ENCODE measurements at regions not wholly inside any gene's neighbourhood (a gene's known extent, or its start where the extent isn't known, plus 50 kb on each side); places are given as distances from the start of the nearest gene placed in this dataset.
"Not testable (repeated sequence)": the region's sequence is repeated elsewhere in the genome, so short reads cannot be mapped to it uniquely, and the experiment has no call there.

GRCh38 chr7:106372595-106373318, 88.0 kb upstream of the NAMPT start:
- ChIA-PET POLR2A (interaction anchor here (0.9 kb wide), 1 partner anchor 88 kb away, joined by 3 read pairs; the partner anchor contains the start of gene NAMPT), CTCF (interaction anchor here (1.4 kb wide), 1 partner anchor 33 kb away, joined by 3 read pairs; no protein-coding TSS in a partner anchor)

DNA sequence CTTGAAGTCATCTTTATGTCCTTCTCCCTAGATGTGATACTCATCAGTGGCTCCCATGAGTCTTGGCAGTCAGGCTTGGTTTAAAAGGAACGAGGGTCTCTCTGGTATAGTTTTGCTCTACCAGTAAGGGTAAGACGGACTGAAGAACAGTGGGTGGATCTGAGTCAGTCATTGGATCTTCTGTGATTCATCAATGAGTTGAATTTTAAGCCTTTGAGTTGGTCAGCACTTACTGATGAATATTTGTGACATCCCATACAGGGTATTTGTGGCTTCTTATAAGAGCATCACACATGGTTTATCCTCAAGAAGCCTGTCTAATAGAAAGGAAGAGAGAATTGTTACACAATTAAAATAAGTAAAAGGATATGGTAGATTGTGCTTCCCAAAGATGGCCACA, 87.3 kb upstream of the NAMPT start:
- ChIA-PET CTCF (no interaction called here), POLR2A (interaction anchor here (0.9 kb wide), 1 partner anchor 87 kb away, joined by 3 read pairs; the partner anchor contains the start of gene NAMPT)

GRCh38 chr7:106371629-106372028, 86.8 kb upstream of the NAMPT start:
- POLR2A ChIA-PET: no interaction called here
- CTCF ChIA-PET: no interaction called here

- POLR2A ChIA-PET: no interaction called here
- CTCF ChIA-PET: no interaction called here
Measured at GRCh38 chr7:106370542-106370941, 85.8 kb upstream of the NAMPT start.

DNA sequence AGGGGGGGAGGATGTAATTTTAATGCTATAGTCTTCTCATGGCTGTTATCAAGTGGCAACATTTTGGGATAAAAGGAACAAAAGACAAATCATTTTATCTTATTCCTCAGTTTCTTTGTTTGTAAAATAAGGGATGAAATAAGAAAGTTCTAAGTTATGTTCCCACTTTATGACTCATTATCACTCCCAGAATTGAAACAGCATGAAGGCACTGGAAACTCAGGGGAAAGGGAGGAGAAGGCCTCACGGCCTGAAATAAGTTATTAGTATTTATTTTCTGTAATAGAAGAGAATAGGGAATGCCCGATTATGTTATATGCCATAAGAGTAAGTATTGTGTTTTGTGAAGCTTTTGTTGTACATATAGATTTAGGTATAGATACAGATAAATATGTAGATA, 85.0 kb upstream of the NAMPT start:
- ChIA-PET POLR2A (no interaction called here), CTCF (interaction anchor here (1.0 kb wide), 1 partner anchor 85 kb away, joined by 3 read pairs; the partner anchor contains the start of gene NAMPT)

DNA sequence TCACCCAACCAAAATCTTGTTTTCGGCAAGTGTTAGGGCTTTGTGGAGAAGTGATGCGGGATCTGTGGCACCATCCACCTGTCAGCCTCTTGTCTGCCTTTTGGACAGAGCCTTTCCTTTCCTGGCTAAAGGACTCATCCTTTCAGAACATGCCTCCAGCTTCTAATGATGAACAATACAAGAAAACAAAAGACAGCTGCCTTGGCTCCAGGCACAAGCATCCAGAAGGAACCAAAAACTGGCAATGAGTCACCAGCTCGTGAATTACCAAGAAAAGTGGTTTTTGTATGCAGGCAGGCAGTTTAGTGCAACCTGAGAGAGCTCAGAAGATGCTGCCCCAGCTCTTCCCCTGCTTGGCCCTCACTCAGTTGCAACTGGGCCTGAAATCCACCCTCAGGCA, 84.6 kb upstream of the NAMPT start:
- CTCF ChIA-PET: interaction anchor here (1.0 kb wide), 1 partner anchor 84 kb away, joined by 3 read pairs; the partner anchor contains the start of gene NAMPT
- POLR2A ChIA-PET: no interaction called here

DNA sequence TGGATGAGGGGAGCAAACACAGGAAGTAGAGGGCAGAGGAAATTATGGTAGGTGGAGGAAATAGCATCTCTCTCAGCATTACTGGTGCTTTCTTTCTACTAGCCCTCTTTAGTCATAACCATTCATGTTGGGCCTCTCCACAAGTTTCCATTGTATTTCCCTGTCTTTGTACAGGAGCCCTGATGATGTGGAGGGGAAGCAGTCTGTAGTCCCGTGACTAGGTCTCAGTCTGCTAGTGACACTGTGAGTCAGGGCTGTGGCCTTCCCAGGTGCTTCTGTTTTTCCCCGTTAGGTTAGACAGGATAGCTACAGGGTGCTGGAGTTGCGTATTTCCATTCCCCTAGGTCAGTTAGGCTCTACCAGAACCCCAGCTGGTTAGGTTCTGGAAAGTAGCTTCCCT, 82.9 kb upstream of the NAMPT start:
- ChIA-PET POLR2A (no interaction called here), CTCF (no interaction called here)

DNA sequence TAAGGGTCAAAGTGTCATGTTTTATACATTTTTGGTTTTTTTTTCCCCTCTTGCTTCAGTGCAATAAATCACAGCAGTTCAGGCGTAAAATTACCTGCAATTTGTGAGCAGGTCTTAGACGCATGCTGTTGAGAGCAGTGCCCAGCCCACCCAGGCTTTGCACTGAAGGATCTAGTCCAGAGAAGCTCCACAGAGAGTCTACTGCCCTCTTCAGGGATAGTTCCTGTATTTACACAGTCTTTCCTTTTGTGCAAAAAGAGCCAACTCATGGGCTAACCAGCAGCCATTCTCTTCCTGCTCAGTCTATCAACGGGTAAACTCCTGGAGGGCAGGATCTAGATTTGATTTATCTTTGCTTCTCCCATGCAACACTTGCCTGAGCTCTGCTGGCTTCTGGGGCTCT, 82.2 kb upstream of the NAMPT start:
- POLR2A ChIA-PET: no interaction called here

DNA sequence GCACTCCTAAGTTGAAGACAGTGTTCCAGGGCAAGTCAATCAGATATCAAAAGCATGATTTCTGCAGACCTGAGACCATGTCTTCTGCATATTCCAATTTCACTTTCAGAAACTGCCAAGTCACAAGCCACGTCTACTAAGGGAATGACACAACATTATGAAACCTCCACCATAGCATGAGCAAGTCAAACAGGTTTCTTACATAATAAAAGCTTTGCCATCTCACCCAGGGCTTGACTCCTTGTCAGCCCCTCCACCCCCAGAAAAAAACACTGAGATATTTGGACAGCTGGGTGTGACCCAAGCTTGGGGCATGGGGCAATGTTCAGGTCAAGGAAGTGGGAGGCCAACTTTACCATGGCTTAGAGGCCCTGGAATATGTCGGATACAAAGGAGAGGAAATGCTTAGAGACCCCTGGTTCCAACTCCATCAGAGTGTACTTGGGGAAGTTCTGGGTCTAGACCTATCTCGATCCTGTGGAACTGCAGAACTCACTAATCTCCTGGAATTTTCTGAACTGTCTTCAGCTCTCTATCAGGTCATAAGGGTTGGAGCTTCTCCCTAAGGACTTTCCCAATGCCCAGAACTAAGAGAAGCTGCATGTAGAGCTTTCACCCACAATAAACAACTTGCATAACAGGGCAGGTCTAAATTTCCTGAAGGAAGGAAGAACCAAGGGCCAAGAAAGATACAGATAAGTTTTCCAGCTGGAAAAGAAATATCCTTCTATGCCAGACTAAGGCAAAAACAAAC, 80.6 kb upstream of the NAMPT start:
- CTCF ChIA-PET: no interaction called here
- POLR2A ChIA-PET: interaction anchor here (1.0 kb wide), 1 partner anchor 19 kb away, joined by 3 read pairs; no protein-coding TSS in a partner anchor

More for the DNA sequence above, 82.2 kb upstream of the NAMPT start:
- CTCF ChIA-PET: no interaction called here

GRCh38 chr7:106362507-106362906, 77.7 kb upstream of the NAMPT start:
- CTCF ChIA-PET, POLR2A ChIA-PET: not testable (repeated sequence)

GRCh38 chr7:106358103-106358663, 73.4 kb upstream of the NAMPT start:
- CTCF ChIA-PET: interaction anchor here (0.7 kb wide), 1 partner anchor 210 kb away, joined by 3 read pairs; no protein-coding TSS in a partner anchor
- POLR2A ChIA-PET: no interaction called here

DNA sequence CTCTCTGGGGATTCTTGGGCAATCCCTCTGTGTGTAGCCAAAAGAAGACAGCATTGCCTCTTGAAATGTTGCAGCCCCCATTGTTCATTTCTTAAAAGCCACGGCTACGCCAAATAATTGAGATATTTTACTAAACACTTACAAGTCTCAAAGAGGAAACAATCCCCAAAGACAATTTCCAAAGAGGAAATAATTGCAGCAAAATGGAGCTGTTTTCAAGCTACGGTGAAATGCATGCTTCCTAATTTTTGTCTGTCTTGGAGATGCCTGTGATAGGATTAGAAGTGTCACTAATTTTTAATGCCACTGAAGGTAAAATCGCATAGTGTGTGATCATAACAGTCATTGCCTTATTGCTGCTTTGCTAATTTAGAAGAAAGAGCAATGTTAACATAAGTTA, 72.9 kb upstream of the NAMPT start:
- CTCF ChIA-PET: no interaction called here

GRCh38 chr7:106354822-106355221, 70.0 kb upstream of the NAMPT start:
- ChIA-PET CTCF (no interaction called here), POLR2A (no interaction called here)

More for the DNA sequence above, 72.9 kb upstream of the NAMPT start:
- POLR2A ChIA-PET: no interaction called here

- CTCF ChIA-PET: no interaction called here
- POLR2A ChIA-PET: no interaction called here
Measured at GRCh38 chr7:106353944-106354343, 69.2 kb upstream of the NAMPT start.

DNA sequence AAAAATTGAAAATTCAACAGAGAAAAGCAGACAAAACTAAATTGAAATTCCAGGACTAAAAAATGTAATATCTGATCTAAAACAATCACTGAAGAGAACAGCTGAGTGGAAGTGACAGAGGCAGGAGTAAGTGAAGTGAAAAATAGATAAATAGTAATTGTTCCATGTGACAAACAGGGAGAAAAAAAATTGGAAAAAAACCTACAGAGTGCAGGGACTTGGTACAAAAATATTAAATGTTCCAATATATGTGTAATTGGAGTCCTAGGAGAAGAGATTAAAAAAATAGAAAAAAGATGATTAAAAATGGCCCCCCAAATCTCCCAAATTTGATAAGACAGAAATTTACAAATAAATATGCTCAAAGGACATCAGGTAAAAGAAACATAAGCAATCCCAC, 63.4 kb upstream of the NAMPT start:
- ChIA-PET POLR2A (no interaction called here), CTCF (no interaction called here)

- POLR2A ChIA-PET: interaction anchor here (0.8 to 4.7 kb wide), 4 partner anchors 18 to 78 kb away, joined by 3 to 87 read pairs (median 12); partner anchors contain the start of gene NAMPT
Measured at GRCh38 chr7:106347229-106347833, 62.5 kb upstream of the NAMPT start.

DNA sequence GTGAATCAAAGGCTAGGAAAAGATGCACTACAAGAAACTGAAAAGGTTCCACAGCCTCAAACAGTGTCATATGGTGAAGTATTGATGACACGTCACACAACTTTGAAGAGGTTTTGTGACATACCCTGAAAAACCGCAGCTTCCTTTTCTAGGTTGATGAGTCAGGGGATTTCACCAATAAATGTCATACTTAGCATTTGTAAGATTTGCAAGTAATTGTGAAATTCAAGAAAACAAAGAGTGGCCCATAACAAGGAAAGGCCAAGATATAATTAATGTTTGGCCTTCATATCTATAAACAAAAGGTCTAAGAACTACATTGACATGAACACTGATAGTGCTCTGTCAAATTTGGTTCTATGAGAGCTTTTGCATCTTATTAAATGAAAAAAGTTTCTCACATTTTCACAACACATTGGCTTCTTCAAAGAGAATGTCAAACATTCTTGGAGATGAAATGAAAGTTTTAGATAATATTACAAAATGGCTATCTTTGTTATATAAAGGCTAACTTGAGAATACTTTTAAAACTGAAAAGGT, 62.0 kb upstream of the NAMPT start:
- ChIA-PET CTCF (interaction anchor here (1.7 to 3.2 kb wide), 2 partner anchors 61 to 65 kb away, joined by 3 to 13 read pairs; partner anchors contain the start of gene NAMPT), POLR2A (interaction anchor here (0.8 to 4.7 kb wide), 6 partner anchors 19 to 138 kb away, joined by 3 to 87 read pairs (median 10); partner anchors contain the start of gene NAMPT)

More at GRCh38 chr7:106347229-106347833, 62.5 kb upstream of the NAMPT start:
- CTCF ChIA-PET: interaction anchor here (3.2 kb wide), 1 partner anchor 62 kb away, joined by 13 read pairs; the partner anchor contains the start of gene NAMPT

GRCh38 chr7:106346167-106346677, 61.4 kb upstream of the NAMPT start:
- POLR2A ChIA-PET: interaction anchor here (0.8 to 4.7 kb wide), 8 partner anchors 14 to 139 kb away, joined by 3 to 87 read pairs (median 7); partner anchors contain the start of gene NAMPT

More at GRCh38 chr7:106346167-106346677, 61.4 kb upstream of the NAMPT start:
- CTCF ChIA-PET: interaction anchor here (1.0 to 3.2 kb wide), 5 partner anchors 61 to 140 kb away, joined by 3 to 13 read pairs (median 3); partner anchors contain the start of gene NAMPT
